ENCODE measurements at regions not wholly inside any gene's neighbourhood (a gene's known extent, or its start where the extent isn't known, plus 50 kb on each side); places are given as distances from the start of the nearest gene placed in this dataset.

DNA sequence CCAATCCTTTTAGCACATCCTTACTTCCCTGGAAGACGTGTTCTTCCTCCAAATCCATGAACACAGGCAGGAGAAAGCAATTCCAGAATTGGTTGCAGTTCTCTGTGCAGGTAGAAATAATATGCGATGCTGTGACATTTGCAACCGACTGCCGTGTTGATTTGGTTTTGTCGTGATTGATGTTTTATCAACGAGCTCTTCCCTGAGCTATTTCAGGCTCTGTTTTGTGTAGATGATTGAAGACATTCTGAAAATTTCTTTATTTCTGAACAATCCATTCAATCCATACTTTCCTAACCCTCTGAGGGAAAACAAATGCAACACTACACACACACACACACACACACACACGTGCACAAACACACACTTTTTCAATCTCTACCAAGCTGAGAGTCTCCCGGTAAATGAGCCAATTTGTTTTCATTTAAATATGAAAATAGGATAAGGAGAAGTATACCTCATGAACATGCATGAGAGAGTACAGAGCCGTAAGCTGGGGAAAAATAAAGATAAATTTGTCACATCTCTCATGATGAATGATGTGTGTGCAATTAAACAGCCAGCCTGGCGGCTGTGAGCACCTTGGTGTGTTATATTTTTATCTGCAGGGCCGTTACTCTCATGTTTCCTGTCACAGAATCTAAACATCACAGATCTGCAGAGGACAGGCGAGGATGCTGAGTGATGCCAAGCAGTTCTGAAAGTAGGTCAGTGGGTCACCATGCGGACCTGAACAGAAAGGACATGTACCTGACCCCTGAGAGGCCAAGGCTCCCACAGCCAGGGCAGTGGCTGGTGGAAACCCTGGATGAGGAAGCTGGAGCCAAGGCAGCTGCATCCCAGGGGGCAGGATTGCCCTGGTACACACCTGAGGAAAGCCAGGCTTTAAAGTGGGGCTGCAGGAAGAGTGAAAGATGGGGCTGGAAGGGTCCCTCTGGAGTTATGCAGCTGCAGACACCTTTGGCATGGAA is 64.8 kb downstream of the PDCL3 start:
- DNase-seq = no peak

DNA sequence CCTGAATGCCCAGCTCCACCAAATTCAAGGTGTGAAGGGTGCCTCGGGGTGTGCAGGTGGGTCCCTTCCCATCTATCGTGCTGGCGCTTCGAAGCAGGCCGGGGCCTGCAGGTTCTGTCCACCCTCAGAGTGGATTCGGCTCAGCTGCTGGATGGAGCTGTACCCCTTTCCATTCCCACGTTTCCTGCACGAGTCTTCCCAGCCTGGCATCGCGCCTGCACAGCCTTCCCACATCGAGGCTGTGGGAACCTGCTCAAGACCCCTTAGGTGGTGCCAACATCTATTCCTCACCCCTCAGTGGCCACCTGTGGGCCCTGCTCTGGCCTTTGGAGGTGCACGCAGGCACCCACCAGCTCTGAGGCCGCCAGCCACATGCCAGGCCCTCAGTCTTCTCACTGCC is 65.7 kb downstream of the PDCL3 start:
- DNase-seq = no peak

DNA sequence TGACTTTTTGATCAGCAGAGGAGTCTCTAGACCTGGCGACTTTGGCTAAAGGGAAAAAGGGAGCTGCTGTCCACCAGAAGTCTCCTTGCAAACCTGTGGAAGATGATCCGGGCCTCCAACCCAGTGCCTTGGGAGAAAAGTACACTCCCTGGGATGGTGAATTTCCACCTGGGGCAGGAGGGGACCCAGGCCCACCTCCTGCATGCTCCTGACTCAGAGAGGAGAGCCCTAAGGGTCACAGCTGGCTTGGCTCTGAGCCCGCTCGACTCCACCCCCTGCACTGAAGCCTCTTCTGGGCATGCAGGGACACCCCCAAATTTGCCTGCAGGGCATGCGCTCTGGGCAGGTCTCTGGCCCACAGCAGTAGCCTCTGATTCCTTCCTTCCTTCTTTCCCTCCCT is 66.5 kb downstream of the PDCL3 start:
- no peak for DNase-seq

DNA sequence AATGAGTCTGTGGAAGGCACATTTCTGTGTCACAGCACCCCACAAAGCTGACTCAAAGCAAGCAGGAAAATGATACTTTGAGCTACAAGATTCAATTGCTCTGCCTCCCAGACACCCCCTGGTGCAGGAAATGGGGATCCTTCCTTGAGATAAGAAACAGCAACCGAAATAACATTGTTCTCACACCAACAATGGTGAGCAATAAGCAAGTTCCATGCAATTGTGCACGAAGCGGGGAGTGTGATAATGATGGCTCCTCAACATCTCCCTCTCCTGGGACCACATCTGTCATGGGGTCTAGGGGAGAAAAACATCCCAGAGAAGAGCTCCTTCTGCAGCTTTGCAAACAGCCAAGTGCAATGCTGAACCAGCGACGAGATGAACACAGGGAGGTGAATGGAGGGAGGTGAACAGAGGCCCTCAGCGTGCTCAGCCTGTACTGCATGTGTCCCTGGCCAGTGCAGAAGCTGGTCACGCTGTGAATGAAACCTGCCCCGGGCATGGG is 67.7 kb downstream of the PDCL3 start:
- no peak for DNase-seq

DNA sequence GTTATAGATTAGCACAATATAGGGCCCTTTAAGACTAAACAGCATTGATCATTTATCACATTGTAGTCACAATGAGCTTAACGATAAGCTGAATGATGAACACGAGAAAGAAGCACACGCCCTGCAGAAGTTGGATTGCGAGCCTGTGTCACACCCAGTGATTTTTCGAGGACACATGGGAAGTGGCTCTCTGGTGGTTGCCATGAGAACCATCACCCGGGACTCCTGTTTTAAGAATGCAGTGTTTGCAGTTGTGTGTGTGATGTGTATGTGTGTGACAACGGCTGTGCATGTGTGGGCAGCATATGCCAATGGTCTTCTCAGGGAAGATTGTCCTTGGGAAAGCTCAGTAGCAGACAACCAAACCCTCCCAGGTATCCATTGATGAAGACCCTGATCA is 69.2 kb downstream of the PDCL3 start:
- DNase-seq = no peak

DNA sequence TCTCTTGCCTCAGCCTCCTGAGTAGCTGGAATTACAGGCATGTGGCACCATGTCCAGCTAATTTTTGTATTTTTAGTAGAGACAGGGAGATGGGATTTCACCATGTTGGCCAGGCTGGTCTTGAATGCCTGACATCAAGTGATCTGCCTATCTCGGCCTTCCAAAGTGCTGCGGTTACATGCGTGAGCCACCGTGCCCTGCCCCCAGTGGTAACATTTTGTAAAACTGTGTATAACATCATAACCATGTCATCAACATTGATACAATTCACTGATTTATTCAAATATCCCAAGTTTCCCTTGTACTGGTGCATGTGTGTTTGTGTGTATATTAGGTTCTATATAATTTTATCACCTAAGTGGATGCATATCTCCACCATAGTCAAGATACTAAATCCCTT is 70.0 kb downstream of the PDCL3 start:
- no peak for DNase-seq

DNA sequence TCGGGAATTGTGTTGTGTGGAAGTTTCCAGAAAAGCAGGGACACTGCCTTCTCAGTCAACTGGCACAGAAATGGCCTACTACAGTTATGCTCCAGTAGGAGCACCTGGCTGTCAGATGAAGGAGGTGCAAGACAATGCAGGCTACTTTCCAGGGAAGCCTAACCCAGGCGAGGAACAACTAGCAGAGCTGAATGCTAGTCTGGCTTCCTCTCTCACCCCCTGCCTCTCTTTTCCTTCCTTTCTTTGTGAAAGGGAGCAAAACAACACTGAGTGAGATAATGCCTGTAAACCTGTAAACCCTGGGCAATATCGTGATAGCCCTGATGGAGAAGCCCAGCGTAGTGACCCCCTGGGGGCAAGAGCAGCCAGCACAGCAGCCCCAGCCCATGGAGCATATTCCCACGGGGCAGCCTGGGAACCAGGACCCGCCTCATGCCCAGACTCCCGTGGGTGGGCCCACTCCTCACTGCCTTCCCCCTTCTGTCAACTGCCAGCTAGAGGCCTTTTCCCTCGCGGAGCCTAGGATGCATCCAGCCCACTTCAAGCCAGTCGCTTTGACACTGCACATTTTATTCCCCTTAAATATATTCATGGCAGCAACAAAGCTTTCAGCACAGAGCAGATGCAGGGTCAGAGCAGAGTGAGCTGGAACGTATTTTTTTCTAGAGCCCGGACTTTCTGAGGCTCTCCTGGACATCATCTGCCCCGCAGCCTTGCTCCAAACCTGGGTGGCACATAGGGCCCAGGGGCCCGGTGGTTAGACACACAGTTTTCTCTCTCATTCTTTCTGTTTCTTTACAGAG is 77.0 kb downstream of the PDCL3 start:
- no peak for DNase-seq

DNA sequence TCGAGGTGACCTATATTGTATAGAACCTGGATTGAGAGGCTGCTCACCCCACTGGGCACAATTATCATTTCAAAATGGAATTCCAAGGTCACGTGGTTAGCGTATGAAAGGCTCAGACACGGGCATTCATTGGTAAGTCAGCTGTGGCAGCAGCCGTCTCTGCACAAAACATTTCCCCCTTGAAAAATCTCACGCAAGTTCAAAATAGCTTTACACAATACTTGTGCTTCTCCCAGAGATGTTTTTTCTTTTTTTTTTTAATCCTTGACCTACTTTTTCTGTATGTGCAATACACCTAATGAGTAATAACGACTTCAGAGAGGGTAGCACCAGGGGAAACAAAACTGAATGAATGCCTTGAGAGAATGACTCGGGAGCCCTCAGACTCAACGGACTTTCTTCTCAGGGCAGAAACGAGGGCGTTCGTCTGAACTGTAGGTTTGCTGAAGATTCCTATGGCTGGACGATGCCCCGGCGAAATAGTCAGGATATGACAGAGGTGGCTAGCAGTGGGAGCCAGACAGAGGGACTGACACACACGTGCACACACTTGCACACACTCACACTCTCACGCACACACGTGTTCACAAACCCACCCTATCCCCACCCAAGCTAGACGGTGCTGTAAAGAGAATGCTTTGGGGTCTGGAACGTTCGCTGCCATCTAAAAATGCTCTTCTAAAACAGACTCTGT is 77.8 kb downstream of the PDCL3 start:
- DNase-seq = no peak

DNA sequence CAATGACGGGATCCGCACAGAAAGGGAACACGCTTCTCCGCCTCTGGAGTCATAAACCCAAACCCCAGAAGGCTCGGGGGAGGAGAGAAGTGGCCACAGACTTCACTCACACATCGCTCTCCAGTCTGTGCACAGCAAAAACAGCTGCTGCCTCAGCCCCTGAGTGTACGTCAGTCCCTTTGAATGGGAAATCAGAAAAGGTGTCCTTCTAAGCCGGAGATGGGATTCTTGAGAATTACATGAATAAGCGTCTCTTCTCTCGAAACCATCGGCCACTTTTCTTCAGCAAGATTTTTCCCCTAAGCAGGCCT is 78.3 kb downstream of the PDCL3 start:
- DNase-seq = no peak

DNA sequence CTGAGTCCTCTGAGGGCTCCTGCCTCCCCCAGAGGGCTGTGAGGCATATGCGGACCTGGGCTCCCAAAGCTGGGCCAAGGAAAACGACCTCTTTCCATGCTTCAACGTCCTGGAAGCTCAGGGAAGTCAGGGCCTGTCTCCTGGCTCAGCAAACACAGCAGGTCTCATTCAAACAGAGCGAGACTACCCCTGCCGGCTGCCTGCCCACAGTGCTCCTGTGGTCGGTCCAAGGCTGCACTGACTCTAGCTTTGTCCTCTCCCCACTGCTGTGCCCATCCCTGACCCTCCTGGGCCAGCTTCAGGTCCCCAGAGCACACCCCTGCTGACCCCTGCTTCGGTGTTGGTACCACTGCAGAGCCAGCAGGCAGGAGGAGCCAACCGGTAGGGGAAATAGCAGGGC is 79.6 kb downstream of the PDCL3 start:
- DNase-seq = no peak

DNA sequence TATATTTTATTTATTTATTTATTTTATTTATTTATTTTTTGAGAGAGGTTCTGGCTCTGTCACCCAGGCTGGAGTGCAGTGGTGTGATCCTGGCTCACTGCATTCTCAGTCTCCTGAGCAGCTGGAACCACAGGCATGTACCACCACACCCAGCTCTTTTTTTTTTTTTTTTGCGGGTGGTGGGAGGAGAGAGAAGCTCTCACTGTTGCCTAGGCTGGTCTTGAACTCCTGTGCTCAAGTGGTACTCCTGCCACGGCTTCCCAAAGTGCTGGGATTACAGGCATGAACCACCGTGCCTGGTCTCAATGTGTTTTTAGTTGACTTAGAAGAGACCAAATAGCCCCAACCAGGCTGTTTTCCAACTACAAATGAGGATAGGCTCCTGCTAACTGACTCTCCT is 80.7 kb downstream of the PDCL3 start:
- DNase-seq = no peak

DNA sequence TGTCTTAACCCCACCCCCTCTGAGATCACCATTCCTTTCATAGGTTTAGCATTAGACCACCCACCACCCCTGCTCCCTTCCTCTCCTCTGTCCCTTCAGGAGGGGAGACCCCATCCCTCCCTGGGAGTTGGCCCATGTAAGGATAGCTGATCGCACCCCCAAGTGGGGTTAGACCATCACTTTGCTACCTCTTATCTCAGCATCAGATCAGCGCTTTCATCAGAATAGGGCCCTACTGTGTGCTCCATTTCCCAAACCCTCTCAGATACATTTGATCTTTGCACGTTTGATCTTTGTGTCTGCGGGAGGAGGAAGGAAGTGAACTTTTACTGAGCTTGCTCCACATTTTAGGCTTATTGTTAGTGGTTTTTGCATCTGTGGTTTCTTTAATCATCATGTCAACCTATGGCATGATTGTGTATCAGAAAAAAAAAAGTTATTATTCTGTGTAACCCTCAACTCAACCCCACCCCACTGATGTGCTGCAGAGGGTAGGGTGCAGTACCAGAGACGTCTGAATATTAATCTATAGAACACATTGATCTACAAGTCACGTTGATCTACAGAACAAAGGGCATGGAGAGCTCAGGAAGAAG is 81.2 kb downstream of the PDCL3 start:
- DNase-seq = no peak

DNA sequence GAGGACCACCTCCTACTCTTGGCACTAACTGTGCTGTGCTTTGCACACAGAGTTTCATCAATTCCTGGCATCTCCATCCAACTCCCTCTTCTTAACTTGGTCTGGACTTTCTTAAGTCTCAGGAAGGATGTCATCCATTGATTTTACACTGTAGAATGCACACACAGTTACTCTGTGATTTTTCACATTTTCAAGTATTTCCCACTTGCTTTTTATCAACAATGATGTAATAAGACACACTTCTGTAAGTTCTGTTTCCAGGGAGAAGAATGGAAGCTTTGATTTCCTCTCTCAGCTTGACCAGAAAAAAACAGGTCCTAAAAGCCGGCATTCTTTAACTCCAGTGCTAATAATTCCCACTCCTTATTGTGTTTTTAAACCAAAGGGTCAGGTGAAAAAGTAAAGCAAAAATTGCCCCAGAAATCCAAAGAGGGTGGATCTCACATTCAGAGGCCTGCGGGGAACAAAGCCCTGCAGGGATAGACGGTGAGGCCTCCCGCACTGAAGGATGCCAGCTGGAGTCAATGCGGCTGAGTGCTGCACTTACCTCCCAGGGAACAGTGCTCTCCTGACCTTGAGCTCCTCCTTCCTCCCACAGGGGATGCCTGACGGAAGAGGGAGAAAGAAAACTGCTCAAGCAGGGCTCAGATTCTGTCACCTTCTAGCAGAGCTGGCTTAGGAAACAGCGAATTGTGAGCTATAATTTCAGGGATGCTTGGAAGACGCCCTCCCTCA is 83.1 kb downstream of the PDCL3 start:
- no peak for DNase-seq

DNA sequence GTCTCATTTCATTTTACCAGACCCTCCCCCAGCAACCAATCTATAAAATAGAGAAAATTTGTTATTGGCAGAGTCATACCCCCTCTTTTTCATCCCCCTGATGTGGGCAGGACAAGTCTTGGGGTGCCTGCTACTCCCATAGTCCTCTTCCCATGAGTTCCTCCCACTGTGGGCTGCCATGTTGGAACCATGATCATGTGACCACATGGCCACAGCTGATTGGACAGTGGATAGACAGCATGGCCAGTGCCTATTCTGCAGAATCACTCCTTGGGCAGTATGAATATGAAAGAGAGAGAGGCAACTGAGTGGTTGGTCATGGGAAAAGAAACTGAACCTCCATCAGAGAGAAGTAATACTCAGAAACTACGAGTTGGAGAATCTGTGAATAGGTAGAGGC is 84.9 kb downstream of the PDCL3 start:
- no peak for DNase-seq

DNA sequence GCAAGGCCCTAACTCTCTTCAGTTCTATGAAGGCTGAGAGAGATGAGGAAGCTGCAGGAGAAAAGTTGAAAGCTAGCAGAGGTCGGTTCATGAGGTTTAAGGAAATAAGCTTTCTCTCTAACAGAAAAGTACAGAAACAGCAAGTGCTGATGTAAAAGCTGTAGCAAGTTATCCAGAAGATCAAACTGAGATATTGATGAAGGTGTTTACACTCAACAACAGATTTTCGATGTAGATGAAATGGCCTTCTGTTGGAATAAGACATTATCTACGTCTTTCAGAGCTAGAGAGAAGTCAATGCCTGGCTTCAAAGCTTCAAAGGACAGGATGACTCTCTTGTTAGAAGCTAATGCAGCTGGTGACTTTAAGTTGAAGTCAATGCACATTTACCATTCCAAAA is 87.4 kb downstream of the PDCL3 start:
- DNase-seq = no peak

DNA sequence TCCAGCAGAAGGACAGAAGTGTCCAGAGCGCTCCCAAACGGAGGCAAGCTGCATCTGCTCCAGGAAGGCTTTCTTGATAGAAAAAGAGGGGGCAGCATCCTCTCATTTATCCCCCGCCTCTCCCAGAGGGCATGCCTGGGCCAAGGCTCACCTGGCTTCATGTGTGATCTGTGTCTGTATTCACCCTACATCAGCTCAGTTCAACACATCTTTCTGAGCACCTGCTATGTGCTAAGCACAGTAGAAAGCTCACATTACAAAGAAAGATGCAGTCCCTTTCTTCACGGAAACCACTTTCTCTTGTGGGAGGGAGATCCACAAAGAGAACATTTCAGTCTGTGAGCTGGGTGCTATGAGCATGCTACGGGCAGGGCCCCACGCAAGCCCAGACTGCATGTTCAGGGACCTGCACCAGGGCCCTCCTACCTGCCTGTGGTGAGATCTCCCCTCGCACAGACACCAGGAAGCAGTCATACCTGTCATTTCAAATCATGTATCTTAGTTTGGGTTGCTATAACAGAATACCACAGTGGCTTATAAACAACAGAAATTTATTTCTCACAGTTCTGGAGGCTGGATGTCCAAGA is 90.7 kb downstream of the PDCL3 start:
- no peak for DNase-seq

DNA sequence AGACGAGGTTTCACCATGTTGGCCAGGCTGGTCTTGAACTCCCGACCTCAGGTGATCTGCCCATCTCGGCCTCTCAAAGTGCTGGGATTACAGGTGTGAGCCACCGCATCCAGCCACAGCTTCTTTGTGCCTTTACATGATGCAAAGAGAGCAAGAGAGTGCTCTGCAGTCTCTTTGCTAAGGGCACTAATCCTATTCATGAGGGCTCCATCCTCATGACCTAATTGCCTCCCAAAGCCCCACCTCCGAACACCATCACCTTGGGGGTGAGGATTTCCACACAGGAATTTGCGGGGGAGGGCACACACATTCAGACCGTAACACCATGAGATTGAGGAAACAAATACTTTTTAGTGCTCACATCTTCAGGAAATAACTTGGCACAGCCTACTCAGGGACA is 91.8 kb downstream of the PDCL3 start:
- no peak for DNase-seq

DNA sequence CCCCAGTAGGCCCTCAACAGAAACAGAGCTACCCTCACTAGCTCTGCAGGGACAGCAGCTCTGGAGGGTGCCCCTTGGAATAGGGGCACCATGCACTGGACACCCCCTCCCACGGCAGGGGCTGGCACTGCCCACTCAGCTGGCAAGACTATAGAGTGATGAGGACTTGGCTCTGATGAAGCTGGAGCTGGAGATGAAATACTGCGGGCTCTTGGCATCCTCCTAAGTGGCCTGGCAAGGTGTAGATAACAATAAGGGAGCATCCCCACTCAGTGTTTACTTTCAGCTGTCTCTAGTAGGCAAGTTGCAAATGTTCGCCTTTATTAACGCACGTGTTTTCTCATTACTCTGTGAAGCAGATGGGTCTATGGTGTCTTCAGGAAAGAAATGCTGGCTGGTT is 92.7 kb downstream of the PDCL3 start:
- DNase-seq = no peak

DNA sequence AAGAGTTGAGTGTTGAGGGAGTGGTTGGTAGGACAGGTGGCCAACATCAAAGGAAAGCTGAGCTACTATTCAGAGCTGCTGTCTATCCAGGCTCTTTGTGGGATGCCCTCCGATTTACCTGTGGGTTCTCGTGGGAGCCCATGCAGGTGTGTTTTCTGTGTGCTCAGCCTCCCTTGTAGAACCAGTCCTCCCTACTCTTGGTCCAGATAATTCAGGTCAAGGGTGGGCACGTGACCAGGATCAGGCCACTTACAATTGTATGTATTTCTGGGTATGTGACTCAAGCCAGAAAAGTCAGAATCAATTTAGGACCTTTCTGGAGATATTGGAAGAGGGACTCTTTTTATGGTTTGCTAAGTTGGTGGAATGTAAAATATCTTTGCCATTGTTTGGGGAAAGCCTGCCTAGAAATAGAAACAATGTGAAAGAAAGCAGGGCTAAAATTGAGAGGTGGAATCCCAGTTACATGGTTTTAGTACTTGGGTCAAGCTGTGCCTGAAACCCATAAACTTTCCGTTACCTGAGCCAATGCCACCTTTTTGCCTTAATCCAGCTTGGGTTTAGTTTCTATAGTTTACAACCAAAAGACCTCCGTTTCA is 93.2 kb downstream of the PDCL3 start:
- no peak for DNase-seq

DNA sequence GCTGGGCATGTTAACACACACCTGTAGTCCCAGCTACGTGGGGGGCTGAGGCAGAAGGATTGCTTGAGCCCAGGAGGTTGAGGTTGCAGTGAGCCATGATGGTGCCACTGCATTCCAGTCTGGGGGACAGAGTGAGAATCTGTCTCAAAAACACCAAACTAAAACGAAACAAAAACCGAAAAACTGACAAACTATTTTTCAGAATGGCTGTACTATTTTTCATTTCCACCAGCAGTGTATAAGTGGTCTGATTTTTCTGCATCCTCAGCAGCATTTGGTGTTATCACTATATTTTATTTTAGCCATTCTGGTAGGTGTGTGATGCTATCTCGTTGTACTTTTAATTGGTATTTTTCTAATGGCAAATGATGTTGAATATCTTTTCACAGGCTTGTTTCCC is 95.2 kb downstream of the PDCL3 start:
- DNase-seq = no peak

DNA sequence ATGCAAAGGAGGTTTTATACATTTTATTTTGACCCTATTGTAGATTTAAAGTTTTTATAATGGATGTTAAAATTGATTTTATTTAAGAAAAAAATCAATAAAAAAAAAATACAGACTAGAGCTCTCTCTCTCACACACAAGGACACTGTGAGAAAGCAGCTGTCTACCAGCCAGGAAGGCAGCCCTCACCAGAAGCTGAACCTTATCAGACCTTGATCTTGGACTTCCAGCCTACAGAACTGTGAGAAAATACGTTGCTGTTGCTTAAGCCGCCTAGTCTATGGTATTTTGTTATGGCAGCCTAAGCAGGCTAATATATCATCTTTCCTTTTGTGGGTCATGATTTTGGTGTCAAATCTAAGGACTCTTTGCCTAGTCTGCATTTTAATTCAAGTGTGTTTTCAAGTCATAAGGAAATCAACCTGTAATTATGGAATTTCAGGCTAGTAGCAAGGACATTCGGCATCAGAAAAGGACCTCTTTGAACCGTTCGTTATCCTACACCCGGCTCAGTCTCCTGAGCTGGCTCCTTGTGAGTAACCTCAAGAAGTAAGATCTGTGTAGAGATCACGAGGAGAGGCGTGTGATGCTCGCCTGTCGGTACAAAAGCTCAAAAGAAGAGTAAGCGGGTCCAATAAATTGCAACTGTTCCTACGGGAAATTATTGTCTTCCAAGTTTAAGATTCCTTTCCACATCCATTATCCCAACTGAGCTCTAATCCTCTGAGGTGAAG is 98.2 kb downstream of the PDCL3 start:
- no peak for DNase-seq
